Mammary epithelial cell (primary cell): ENCODE measurements at regions not wholly inside any gene's neighbourhood (a gene's known extent, or its start where the extent isn't known, plus 50 kb on each side); places are given as distances from the start of the nearest gene placed in this dataset.

Source experiments
- EZH2 ChIP-seq: IDR thresholded peaks from 2 replicates; pipeline ENCODE4 v1.6.1; 2012; ENCODE audit warnings: low read length, inconsistent platforms, borderline replicate concordance
- TF ChIP-seq, protein P1 (sequence below), 2 donors: IDR thresholded peaks in 1 of 2; conservative IDR thresholded peaks in 1 of 2; 2 replicates each; pipeline ENCODE4 v1.5.1; 2011 to 2012; ENCODE audit warnings: inconsistent platforms in 2 of 2, low read length in 2 of 2, mild to moderate bottlenecking in 2 of 2, control low read depth in 1 of 2, low read depth in 1 of 2; ENCODE audit not compliant: insufficient read depth in 1 of 2; ENCODE audit errors: extremely low read depth in 1 of 2

DNA sequence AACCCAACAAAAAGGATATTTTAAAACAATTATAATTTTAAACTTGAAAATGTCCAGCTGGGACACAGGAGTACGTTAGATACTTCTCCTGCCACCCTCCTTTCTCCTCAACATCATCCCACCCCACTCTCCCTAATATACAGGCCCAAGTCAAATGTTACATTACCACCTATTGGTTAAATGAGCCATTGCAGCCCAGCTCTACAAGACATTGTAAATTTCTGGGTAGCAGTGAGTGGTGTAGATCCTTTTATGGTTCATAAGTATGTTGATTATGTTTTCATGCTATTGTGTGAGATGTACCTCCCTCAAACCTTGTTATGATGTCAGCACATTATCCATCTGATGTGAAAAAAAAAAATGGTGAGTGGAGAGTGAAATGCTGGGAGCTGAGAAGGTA, 187.1 kb upstream of the BCOR start:
- TF ChIP-seq, protein P1, sequence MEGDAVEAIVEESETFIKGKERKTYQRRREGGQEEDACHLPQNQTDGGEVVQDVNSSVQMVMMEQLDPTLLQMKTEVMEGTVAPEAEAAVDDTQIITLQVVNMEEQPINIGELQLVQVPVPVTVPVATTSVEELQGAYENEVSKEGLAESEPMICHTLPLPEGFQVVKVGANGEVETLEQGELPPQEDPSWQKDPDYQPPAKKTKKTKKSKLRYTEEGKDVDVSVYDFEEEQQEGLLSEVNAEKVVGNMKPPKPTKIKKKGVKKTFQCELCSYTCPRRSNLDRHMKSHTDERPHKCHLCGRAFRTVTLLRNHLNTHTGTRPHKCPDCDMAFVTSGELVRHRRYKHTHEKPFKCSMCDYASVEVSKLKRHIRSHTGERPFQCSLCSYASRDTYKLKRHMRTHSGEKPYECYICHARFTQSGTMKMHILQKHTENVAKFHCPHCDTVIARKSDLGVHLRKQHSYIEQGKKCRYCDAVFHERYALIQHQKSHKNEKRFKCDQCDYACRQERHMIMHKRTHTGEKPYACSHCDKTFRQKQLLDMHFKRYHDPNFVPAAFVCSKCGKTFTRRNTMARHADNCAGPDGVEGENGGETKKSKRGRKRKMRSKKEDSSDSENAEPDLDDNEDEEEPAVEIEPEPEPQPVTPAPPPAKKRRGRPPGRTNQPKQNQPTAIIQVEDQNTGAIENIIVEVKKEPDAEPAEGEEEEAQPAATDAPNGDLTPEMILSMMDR (conservative IDR thresholded peaks at IDR 0.05 in 1 of 2, IDR thresholded peaks at IDR 0.05 in 1 of 2; ENCODE audit: extremely low read depth in 1 of 2, insufficient read depth in 1 of 2, low read depth in 1 of 2, low read length in 2 of 2) = no peak
- no peak for TF ChIP-seq EZH2
